ENCODE measurements at regions not wholly inside any gene's neighbourhood (a gene's known extent, or its start where the extent isn't known, plus 50 kb on each side); places are given as distances from the start of the nearest gene placed in this dataset.

DNA sequence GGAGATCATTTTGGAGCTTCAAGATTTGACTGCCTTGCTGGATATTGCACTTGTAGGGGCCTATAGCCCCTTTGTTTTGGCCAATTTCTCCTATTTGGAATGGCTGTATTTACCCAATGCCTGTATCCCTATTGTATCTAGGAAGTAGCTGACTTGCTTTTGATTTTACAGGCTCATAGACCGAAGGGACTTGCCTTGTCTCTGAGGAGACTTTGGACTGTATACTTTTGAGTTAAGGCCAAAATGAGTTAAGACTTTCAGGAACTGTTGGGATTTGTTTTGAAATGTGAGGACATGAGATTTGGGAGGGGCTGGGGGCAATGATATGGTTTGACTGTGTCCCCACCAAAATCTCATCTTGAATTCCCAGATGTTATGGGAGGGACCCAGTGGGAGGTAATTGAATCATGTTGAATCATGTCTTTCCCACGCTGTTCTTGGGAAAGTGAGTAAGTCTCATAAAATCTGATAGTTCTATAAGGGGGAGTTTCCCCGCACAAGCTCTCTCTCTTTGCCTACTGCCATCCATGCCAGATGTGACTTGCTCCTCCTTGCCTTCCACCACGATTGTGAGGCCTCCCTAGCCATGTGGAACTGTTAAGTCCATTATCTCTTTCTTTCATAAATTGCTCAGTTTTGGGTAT, 276.1 kb downstream of the LMX1A start:
- Histone ChIP-seq H3K9me3 (ENCODE audit: low read depth, low read length) (peaks cover 2% of the 10 kb centered on the region; the same call in 1 of the 2 replicates), H3K9ac (ENCODE audit: insufficient read length) (no peak overlapping the region), H3K36me3 (ENCODE audit: insufficient read depth, low read length) (no peaks in the 10 kb centered on the region), H3K4me3 (no peak overlapping the region), H3K27ac (no peak overlapping the region)
- no peak for TF ChIP-seq EZH2 (IDR thresholded peaks at IDR 0.05)
- no peak for TF ChIP-seq POLR2AphosphoS5 (IDR thresholded peaks at IDR 0.05; ENCODE audit: borderline replicate concordance, low read depth, low read length)
- no peak for TF ChIP-seq FOXP2 (optimal IDR thresholded peaks at IDR 0.05; ENCODE audit: control extremely low read depth, extremely low read length, insufficient read depth)
- DNase-seq (ENCODE audit: low read depth, low spot score) = no peak

DNA sequence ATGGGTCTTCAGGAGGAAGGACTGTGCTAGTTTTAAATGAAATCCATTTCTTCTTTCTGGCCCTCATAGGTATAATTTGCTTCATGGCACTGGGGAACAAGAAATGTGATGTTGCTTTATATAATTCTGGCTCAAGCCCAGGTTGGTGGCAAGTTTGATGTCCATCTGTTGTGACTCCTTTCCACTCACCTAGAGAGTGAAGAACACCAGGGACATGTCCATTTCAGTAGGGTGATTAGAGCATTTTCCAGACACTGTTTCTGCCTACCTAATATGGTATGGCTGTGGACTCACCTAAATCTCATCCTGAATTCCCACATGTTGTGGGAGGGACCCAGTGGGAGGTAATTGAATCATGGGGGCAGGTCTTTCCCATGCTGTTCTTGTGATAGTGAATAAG, 278.1 kb downstream of the LMX1A start:
- TF ChIP-seq EZH2 (IDR thresholded peaks at IDR 0.05) (no peak), POLR2AphosphoS5 (IDR thresholded peaks at IDR 0.05; ENCODE audit: borderline replicate concordance, low read depth, low read length) (no peak), FOXP2 (optimal IDR thresholded peaks at IDR 0.05; ENCODE audit: control extremely low read depth, extremely low read length, insufficient read depth) (no peak)
- Histone ChIP-seq H3K36me3 (ENCODE audit: insufficient read depth, low read length) (no peaks in the 10 kb centered on the region), H3K4me3 (no peak overlapping the region), H3K27ac (no peak overlapping the region), H3K9ac (ENCODE audit: insufficient read length) (no peak overlapping the region), H3K9me3 (ENCODE audit: low read depth, low read length) (peaks cover 2% of the 10 kb centered on the region; the same call in 1 of the 2 replicates)
- DNase-seq (ENCODE audit: low read depth, low spot score) = no peak

DNA sequence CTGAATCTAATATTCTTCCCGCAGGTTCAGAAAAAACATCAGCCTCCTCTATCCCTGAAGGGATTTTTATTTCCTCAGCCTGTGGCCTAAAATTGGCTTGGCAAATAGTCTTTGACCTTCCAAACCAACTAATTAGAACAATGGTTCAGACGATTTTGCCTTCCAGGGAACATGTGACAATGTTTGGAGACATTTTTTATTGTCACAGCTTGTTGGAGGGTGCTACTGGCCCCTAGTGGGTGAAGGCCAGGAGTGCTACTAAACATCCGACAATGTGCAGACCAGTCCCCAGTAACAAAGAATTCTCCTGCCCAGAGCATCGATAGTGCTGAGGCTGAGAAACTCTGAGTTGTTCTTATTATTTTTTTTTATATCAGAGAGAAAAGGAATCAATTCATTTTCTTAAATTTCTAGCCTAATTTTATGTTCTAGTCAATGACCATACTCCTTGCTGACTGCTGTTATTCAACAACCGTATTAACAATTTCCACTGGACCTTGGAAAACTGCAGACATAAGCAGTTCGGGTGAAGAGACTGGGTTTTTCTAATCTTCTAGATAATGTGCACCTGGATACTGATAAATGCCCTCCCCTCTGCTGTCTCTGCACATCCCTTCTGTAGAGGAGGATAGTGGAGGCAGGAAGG, 280.7 kb downstream of the LMX1A start:
- Histone ChIP-seq H3K9ac (ENCODE audit: insufficient read length) (no peak overlapping the region), H3K4me3 (no peak overlapping the region), H3K36me3 (ENCODE audit: insufficient read depth, low read length) (no peaks in the 10 kb centered on the region), H3K27ac (no peak overlapping the region), H3K9me3 (ENCODE audit: low read depth, low read length) (0 out of 2 replicates have a peak, but pooled peaks cover 2% of the 10 kb centered on the region)
- TF ChIP-seq FOXP2 (optimal IDR thresholded peaks at IDR 0.05; ENCODE audit: control extremely low read depth, extremely low read length, insufficient read depth) (no peak), EZH2 (IDR thresholded peaks at IDR 0.05) (no peak), POLR2AphosphoS5 (IDR thresholded peaks at IDR 0.05; ENCODE audit: borderline replicate concordance, low read depth, low read length) (no peak)
- DNase-seq (ENCODE audit: low read depth, low spot score) = peak; percentile 32

GRCh38 chr1:165073185-165074007, 283.1 kb downstream of the LMX1A start:
- Histone ChIP-seq H3K4me3 (peak overlapping the region; percentile 57), H3K27ac (peak overlapping the region; percentile 47), H3K36me3 (ENCODE audit: insufficient read depth, low read length) (no peaks in the 10 kb centered on the region), H3K9ac (ENCODE audit: insufficient read length) (no peak overlapping the region), H3K9me3 (ENCODE audit: low read depth, low read length) (no peaks in the 10 kb centered on the region)
- peak; percentile 71 for DNase-seq (ENCODE audit: low read depth, low spot score)
- TF ChIP-seq FOXP2 (optimal IDR thresholded peaks at IDR 0.05; ENCODE audit: control extremely low read depth, extremely low read length, insufficient read depth) = no peak
- no peak for TF ChIP-seq EZH2 (IDR thresholded peaks at IDR 0.05)
- no peak for TF ChIP-seq POLR2AphosphoS5 (IDR thresholded peaks at IDR 0.05; ENCODE audit: borderline replicate concordance, low read depth, low read length)

DNA sequence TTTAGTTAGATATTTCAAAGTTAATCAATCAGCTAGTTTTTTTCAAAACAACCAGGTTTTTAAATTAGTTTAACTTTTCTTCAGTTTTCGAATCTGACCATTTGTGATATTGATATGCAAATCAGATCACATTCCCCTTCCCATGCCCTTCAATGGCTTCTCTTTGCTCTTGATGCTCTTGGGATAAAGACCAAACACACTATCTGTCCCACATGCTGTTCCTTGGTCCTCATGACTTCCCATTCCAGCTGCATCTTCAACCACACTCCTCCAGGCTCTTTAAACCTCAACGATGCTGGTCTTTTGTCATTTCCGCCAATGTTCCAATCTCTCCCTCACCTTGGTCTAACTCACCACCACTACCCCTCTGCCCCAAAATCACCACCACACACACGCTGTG, 285.8 kb downstream of the LMX1A start:
- Histone ChIP-seq H3K27ac (no peak overlapping the region), H3K9ac (ENCODE audit: insufficient read length) (no peak overlapping the region), H3K36me3 (ENCODE audit: insufficient read depth, low read length) (no peaks in the 10 kb centered on the region), H3K4me3 (no peak overlapping the region), H3K9me3 (ENCODE audit: low read depth, low read length) (no peaks in the 10 kb centered on the region)
- DNase-seq (ENCODE audit: low read depth, low spot score) = no peak
- no peak for TF ChIP-seq EZH2 (IDR thresholded peaks at IDR 0.05)
- TF ChIP-seq POLR2AphosphoS5 (IDR thresholded peaks at IDR 0.05; ENCODE audit: borderline replicate concordance, low read depth, low read length) = no peak
- no peak for TF ChIP-seq FOXP2 (optimal IDR thresholded peaks at IDR 0.05; ENCODE audit: control extremely low read depth, extremely low read length, insufficient read depth)

DNA sequence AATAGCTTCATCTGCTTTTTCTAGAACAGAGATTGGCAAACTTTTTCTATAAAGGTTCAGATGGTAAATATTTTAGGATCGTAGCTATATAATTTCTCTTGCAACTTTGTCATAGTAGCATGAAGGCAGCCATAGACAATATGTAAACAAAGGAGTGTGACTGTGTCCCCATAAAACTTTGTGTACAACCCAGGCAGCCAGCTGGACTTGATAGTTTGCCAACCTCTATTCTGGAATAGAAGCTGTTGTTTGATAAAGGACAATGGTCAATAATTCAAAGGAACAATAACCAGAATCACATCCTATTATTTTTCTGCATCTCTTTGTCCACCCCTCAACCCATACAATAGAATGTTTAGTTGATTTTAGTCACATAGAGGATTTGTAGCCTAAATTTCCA, 286.7 kb downstream of the LMX1A start:
- Histone ChIP-seq H3K4me3 (no peak overlapping the region), H3K9ac (ENCODE audit: insufficient read length) (no peak overlapping the region), H3K36me3 (ENCODE audit: insufficient read depth, low read length) (no peaks in the 10 kb centered on the region), H3K27ac (0 out of 2 replicates have a peak overlapping the region, but pooled peaks have one; percentile 6), H3K9me3 (ENCODE audit: low read depth, low read length) (no peaks in the 10 kb centered on the region)
- DNase-seq (ENCODE audit: low read depth, low spot score) = no peak
- no peak for TF ChIP-seq EZH2 (IDR thresholded peaks at IDR 0.05)
- no peak for TF ChIP-seq FOXP2 (optimal IDR thresholded peaks at IDR 0.05; ENCODE audit: control extremely low read depth, extremely low read length, insufficient read depth)
- TF ChIP-seq POLR2AphosphoS5 (IDR thresholded peaks at IDR 0.05; ENCODE audit: borderline replicate concordance, low read depth, low read length) = no peak

DNA sequence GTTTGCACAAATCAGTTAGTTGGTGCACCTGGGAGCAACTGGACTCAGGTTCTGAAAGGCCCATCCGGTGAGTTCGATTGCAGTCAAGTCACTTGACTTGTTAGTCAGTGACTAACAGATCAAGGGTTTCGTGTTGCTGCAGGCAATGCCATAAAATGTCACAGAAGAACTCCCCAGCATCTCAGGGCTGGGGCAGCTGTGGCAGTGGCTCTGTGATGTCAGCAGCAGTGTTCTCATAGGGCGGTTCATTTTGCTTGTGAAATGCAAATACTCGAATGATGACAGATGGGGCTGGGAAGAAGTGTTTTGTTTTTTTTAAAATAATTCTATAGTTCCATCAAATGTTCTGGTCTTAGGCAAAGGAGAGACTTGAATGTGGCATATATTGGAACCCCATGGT, 287.8 kb downstream of the LMX1A start:
- H3K27ac ChIP-seq = no peak overlapping the region
- no peak for DNase-seq (ENCODE audit: low read depth, low spot score)
- no peaks in the 10 kb centered on the region for H3K36me3 ChIP-seq (ENCODE audit: insufficient read depth, low read length)
- H3K4me3 ChIP-seq = no peak overlapping the region
- H3K9ac ChIP-seq (ENCODE audit: insufficient read length) = no peak overlapping the region
- TF ChIP-seq FOXP2 (optimal IDR thresholded peaks at IDR 0.05; ENCODE audit: control extremely low read depth, extremely low read length, insufficient read depth) = no peak
- TF ChIP-seq POLR2AphosphoS5 (IDR thresholded peaks at IDR 0.05; ENCODE audit: borderline replicate concordance, low read depth, low read length) = no peak
- no peak for TF ChIP-seq EZH2 (IDR thresholded peaks at IDR 0.05)
- no peaks in the 10 kb centered on the region for H3K9me3 ChIP-seq (ENCODE audit: low read depth, low read length)

- Histone ChIP-seq H3K27ac (no peak overlapping the region), H3K4me3 (no peak overlapping the region), H3K9ac (ENCODE audit: insufficient read length) (no peak overlapping the region), H3K9me3 (ENCODE audit: low read depth, low read length) (no peaks in the 10 kb centered on the region), H3K36me3 (ENCODE audit: insufficient read depth, low read length) (no peaks in the 10 kb centered on the region)
- DNase-seq (ENCODE audit: low read depth, low spot score) = no peak
- TF ChIP-seq EZH2 (IDR thresholded peaks at IDR 0.05) = no peak
- no peak for TF ChIP-seq POLR2AphosphoS5 (IDR thresholded peaks at IDR 0.05; ENCODE audit: borderline replicate concordance, low read depth, low read length)
- TF ChIP-seq FOXP2 (optimal IDR thresholded peaks at IDR 0.05; ENCODE audit: control extremely low read depth, extremely low read length, insufficient read depth) = no peak
Observed at GRCh38 chr1:165067829-165068228, 288.7 kb downstream of the LMX1A start.
